SK-N-SH treated with all-trans-retinoic acid at 6 μM for 48 hours (cell line): ENCODE measurements at regions not wholly inside any gene's neighbourhood (a gene's known extent, or its start where the extent isn't known, plus 50 kb on each side); places are given as distances from the start of the nearest gene placed in this dataset.

Experiments used
- CREB5 ChIP-seq: fragments of 250-450 bp; sonication (Bioruptor Pico); IDR thresholded peaks from 2 replicates; pipeline ENCODE4 v1.5.1; 2020; ENCODE audit warnings: low read depth, mild to moderate bottlenecking, moderate library complexity
- CSRNP3 ChIP-seq: fragments of 250-450 bp; sonication (Bioruptor Pico); IDR thresholded peaks from 2 replicates; pipeline ENCODE4 v1.5.1; 2021; ENCODE audit warnings: mild to moderate bottlenecking, moderate library complexity
- PATZ1 ChIP-seq: fragments of 250-450 bp; sonication (Bioruptor Pico); IDR thresholded peaks from 2 replicates; pipeline ENCODE4 v1.8.0; 2020; ENCODE audit warnings: mild to moderate bottlenecking, moderate library complexity, borderline replicate concordance
- RARB ChIP-seq: fragments of 250-450 bp; sonication (Bioruptor Pico); IDR thresholded peaks from 2 replicates; pipeline ENCODE4 v1.8.0; 2021; ENCODE audit warnings: mild to moderate bottlenecking, moderate library complexity
- TOX ChIP-seq: fragments of 250-450 bp; sonication (Bioruptor Pico); IDR thresholded peaks from 2 replicates; pipeline ENCODE4 v1.8.0; 2021; ENCODE audit warnings: mild to moderate bottlenecking, moderate library complexity, borderline replicate concordance
- ZC3H10 ChIP-seq: fragments of 250-450 bp; sonication (Bioruptor Pico); IDR thresholded peaks from 2 replicates; pipeline ENCODE4 v1.5.1; 2021; ENCODE audit warnings: mild to moderate bottlenecking, moderate library complexity
- ZFP3 ChIP-seq: fragments of 250-450 bp; sonication (Bioruptor Pico); IDR thresholded peaks from 2 replicates; pipeline ENCODE4 v1.5.0; 2020; ENCODE audit warnings: mild to moderate bottlenecking, moderate library complexity
- ZNF565 ChIP-seq: fragments of 450-650 bp; formaldehyde crosslinking; conservative IDR thresholded peaks from 2 replicates; pipeline ENCODE4 v1.5.0; 2020; ENCODE audit warnings: low read depth, mild to moderate bottlenecking, moderate library complexity
- ZNF70 ChIP-seq: fragments of 450-650 bp; formaldehyde crosslinking; IDR thresholded peaks from 2 replicates; pipeline ENCODE4 v1.5.0; 2020; ENCODE audit warnings: mild to moderate bottlenecking, moderate library complexity

- TF ChIP-seq ZFP3 (CRISPR knock-in tag) (no peak), CREB5 (CRISPR knock-in tag) (no peak), CSRNP3 (CRISPR knock-in tag) (no peak), ZC3H10 (CRISPR knock-in tag) (no peak), ZNF565 (CRISPR knock-in tag) (no peak), ZNF70 (no peak), RARB (no peak), PATZ1 (no peak), TOX (no peak)
These were observed 732.9 kb downstream of the TDRD15 start for GRCh38 chr2:21856708-21857107.
